ENCODE measurements at regions not wholly inside any gene's neighbourhood (a gene's known extent, or its start where the extent isn't known, plus 50 kb on each side); places are given as distances from the start of the nearest gene placed in this dataset.
A peak's percentile ranks its signal among the peaks of the same experiment; 100 is the strongest.
"Not testable (repeated sequence)": the region's sequence is repeated elsewhere in the genome, so short reads cannot be mapped to it uniquely, and the experiment has no call there.

GRCh38 chr2:53331667-53332066, 435.9 kb upstream of the CHAC2 start:
- 32 to 36% methylated on average over 2 of the region's 2 CpGs for WGBS, 2 experiments (ENCODE audit: low coverage in 1 of 2, low lambda C conversion rate in 2 of 2, missing lambda C conversion rate in 2 of 2)
- no peaks in the 10 kb centered on the region for H3F3A ChIP-seq (ENCODE audit: insufficient read depth)
- H3K36me3 ChIP-seq (ENCODE audit: low read depth): no peaks in the 10 kb centered on the region
- TF ChIP-seq EZH2phosphoT487 (IDR thresholded peaks at IDR 0.05; ENCODE audit: insufficient read depth, low read depth) (no peak), EZH2 (IDR thresholded peaks at IDR 0.05; ENCODE audit: insufficient read depth, poor library complexity, severe bottlenecking) (no peak)
- H3K4me1 ChIP-seq (ENCODE audit: insufficient read depth): no peaks in the 10 kb centered on the region
- H2AFZ ChIP-seq: no peak overlapping the region
- no peak overlapping the region for H3K4me2 ChIP-seq (ENCODE audit: unreplicated experiment)
- H3K4me3 ChIP-seq: no peak overlapping the region
- no peak overlapping the region for H3K9ac ChIP-seq
- H3K9me2 ChIP-seq (ENCODE audit: insufficient read depth): no peaks in the 10 kb centered on the region
- in situ Hi-C loops (cut with MboI): no loop called here
- no peaks in the 10 kb centered on the region; the same call in 1 of the 2 replicates for H3K27me3 ChIP-seq (replicated peaks; ENCODE audit: insufficient read depth)
- DNase-seq: no peak
- no peak overlapping the region for H3K27ac ChIP-seq
- no peaks in the 10 kb centered on the region for H4K20me1 ChIP-seq (ENCODE audit: insufficient read depth)
- no peaks in the 10 kb centered on the region for H3K79me2 ChIP-seq (ENCODE audit: insufficient read depth)
- H3K9me3 ChIP-seq (ENCODE audit: low read depth): no peaks in the 10 kb centered on the region

GRCh38 chr2:53317861-53318260, 449.7 kb upstream of the CHAC2 start:
- no peaks in the 10 kb centered on the region for H3F3A ChIP-seq (ENCODE audit: insufficient read depth)
- H2AFZ ChIP-seq: no peak overlapping the region
- H3K9ac ChIP-seq: no peak overlapping the region
- no peaks in the 10 kb centered on the region for H3K36me3 ChIP-seq (ENCODE audit: low read depth)
- 40 to 47% methylated on average over 5 of the region's 5 CpGs for WGBS, 2 experiments (ENCODE audit: low coverage in 1 of 2, low lambda C conversion rate in 2 of 2, missing lambda C conversion rate in 2 of 2)
- H3K27ac ChIP-seq: no peak overlapping the region
- no peaks in the 10 kb centered on the region for H3K9me3 ChIP-seq (ENCODE audit: low read depth)
- TF ChIP-seq EZH2 (IDR thresholded peaks at IDR 0.05; ENCODE audit: insufficient read depth, poor library complexity, severe bottlenecking) (no peak), EZH2phosphoT487 (IDR thresholded peaks at IDR 0.05; ENCODE audit: insufficient read depth, low read depth) (no peak)
- DNase-seq: peak; percentile 2
- H3K9me2 ChIP-seq (ENCODE audit: insufficient read depth): no peaks in the 10 kb centered on the region
- no peaks in the 10 kb centered on the region for H3K79me2 ChIP-seq (ENCODE audit: insufficient read depth)
- no peaks in the 10 kb centered on the region for H3K4me1 ChIP-seq (ENCODE audit: insufficient read depth)
- no peaks in the 10 kb centered on the region for H4K20me1 ChIP-seq (ENCODE audit: insufficient read depth)
- no peak overlapping the region for H3K4me2 ChIP-seq (ENCODE audit: unreplicated experiment)
- no peaks in the 10 kb centered on the region for H3K27me3 ChIP-seq (replicated peaks; ENCODE audit: insufficient read depth)
- no peak overlapping the region for H3K4me3 ChIP-seq
- in situ Hi-C loops (cut with MboI): no loop called here

- Histone ChIP-seq H3K9me3 (ENCODE audit: low read depth) (no peaks in the 10 kb centered on the region), H4K20me1 (ENCODE audit: insufficient read depth) (no peaks in the 10 kb centered on the region), H3K4me1 (ENCODE audit: insufficient read depth) (no peaks in the 10 kb centered on the region), H3K4me3 (no peak overlapping the region), H3K9me2 (ENCODE audit: insufficient read depth) (no peaks in the 10 kb centered on the region), H3K36me3 (ENCODE audit: low read depth) (no peaks in the 10 kb centered on the region), H3K27ac (no peak overlapping the region), H3F3A (ENCODE audit: insufficient read depth) (no peaks in the 10 kb centered on the region), H2AFZ (no peak overlapping the region), H3K9ac (no peak overlapping the region), H3K27me3 (replicated peaks; ENCODE audit: insufficient read depth) (no peaks in the 10 kb centered on the region), H3K4me2 (ENCODE audit: unreplicated experiment) (no peak overlapping the region), H3K79me2 (ENCODE audit: insufficient read depth) (no peaks in the 10 kb centered on the region)
- no peak for TF ChIP-seq EZH2 (IDR thresholded peaks at IDR 0.05; ENCODE audit: insufficient read depth, poor library complexity, severe bottlenecking)
- no peak for TF ChIP-seq EZH2phosphoT487 (IDR thresholded peaks at IDR 0.05; ENCODE audit: insufficient read depth, low read depth)
- no peak for DNase-seq
- in situ Hi-C loops (cut with MboI): no loop called here
- WGBS, 2 experiments (ENCODE audit: low coverage in 1 of 2, low lambda C conversion rate in 2 of 2, missing lambda C conversion rate in 2 of 2): 61 to 64% methylated on average over 3 of the region's 3 CpGs
These were observed 452.5 kb upstream of the CHAC2 start for GRCh38 chr2:53315149-53315548.

DNA sequence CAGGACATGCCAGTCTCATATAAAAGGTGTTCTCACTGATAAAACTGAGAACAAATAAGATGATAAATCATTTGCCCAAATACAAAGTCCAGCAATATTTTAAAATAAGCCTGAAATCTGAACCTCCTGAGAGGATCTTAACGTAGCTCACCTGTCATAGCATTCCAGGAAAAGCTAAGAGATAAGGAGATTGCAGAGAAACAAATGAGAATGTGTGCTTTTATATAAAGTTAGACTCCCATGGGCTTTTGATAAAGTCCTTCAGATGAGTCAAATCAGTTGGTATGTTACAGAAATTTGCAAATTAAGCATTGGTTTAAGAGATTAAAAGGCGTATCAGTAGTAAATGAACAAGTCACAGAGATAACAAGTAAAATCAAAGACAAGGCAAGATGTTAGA, 452.9 kb upstream of the CHAC2 start:
- H3K9me3 ChIP-seq (ENCODE audit: low read depth): no peaks in the 10 kb centered on the region
- H3K36me3 ChIP-seq (ENCODE audit: low read depth): no peaks in the 10 kb centered on the region
- no peaks in the 10 kb centered on the region for H3F3A ChIP-seq (ENCODE audit: insufficient read depth)
- H2AFZ ChIP-seq: no peak overlapping the region
- no peak overlapping the region for H3K27ac ChIP-seq
- TF ChIP-seq EZH2phosphoT487 (IDR thresholded peaks at IDR 0.05; ENCODE audit: insufficient read depth, low read depth) (no peak), EZH2 (IDR thresholded peaks at IDR 0.05; ENCODE audit: insufficient read depth, poor library complexity, severe bottlenecking) (no peak)
- no peak overlapping the region for H3K4me2 ChIP-seq (ENCODE audit: unreplicated experiment)
- in situ Hi-C loops (cut with MboI): no loop called here
- WGBS, 2 experiments (ENCODE audit: low coverage in 1 of 2, low lambda C conversion rate in 2 of 2, missing lambda C conversion rate in 2 of 2): 26% methylated on average over 2 of the region's 2 CpGs
- no peaks in the 10 kb centered on the region for H4K20me1 ChIP-seq (ENCODE audit: insufficient read depth)
- no peak for DNase-seq
- H3K9me2 ChIP-seq (ENCODE audit: insufficient read depth): no peaks in the 10 kb centered on the region
- H3K9ac ChIP-seq: no peak overlapping the region
- no peak overlapping the region for H3K4me3 ChIP-seq
- no peaks in the 10 kb centered on the region for H3K27me3 ChIP-seq (replicated peaks; ENCODE audit: insufficient read depth)
- H3K4me1 ChIP-seq (ENCODE audit: insufficient read depth): no peaks in the 10 kb centered on the region
- H3K79me2 ChIP-seq (ENCODE audit: insufficient read depth): no peaks in the 10 kb centered on the region

DNA sequence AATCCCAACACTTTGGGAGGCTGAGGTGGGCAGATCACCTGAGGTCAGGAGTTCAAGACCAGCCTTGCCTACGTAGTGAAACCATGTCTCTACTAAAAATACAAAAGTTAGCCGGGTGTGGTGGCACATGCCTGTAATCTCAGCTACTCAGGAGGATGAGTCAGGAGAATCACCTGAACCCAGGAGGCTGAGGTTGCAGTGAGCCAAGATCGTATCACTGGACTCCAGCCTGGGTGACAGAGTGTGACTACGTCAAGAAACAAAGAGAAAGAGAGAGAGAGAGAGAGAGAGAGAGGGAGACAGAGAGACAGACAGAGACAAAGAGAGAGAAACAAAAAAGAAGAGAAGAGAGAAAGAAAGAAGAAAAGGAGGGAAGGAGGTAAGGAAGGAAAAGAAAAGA, 454.0 kb upstream of the CHAC2 start:
- H3K27me3 ChIP-seq (replicated peaks; ENCODE audit: insufficient read depth); H3F3A ChIP-seq (ENCODE audit: insufficient read depth); DNase-seq; H4K20me1 ChIP-seq (ENCODE audit: insufficient read depth); H3K36me3 ChIP-seq (ENCODE audit: low read depth); H3K9me2 ChIP-seq (ENCODE audit: insufficient read depth); H2AFZ ChIP-seq; in situ Hi-C loops (cut with MboI); H3K79me2 ChIP-seq (ENCODE audit: insufficient read depth); H3K9me3 ChIP-seq (ENCODE audit: low read depth); H3K9ac ChIP-seq; H3K4me2 ChIP-seq (ENCODE audit: unreplicated experiment); H3K4me1 ChIP-seq (ENCODE audit: insufficient read depth); H3K27ac ChIP-seq; H3K4me3 ChIP-seq: not testable (repeated sequence)
- WGBS, 2 experiments (ENCODE audit: low coverage in 1 of 2, low lambda C conversion rate in 2 of 2, missing lambda C conversion rate in 2 of 2): 69 to 70% methylated on average over 3 to 4 of the region's 4 CpGs

All from GM23248 (cell line).